Testis (tissue), 2 donors: ENCODE measurements at regions not wholly inside any gene's neighbourhood (a gene's known extent, or its start where the extent isn't known, plus 50 kb on each side); places are given as distances from the start of the nearest gene placed in this dataset.

Experiments
- DNase-seq: peaks from one replicate; pipeline ENCODE4 v3.0.0-alpha.2; 2019
- H3K27ac ChIP-seq, 2 donors: fragments of 200-600 bp; sonication (generic); one replicate each; pipeline ENCODE4 v1.5.1; 2019
- H3K27me3 ChIP-seq: fragments of 200-600 bp; sonication (generic); one replicate; pipeline ENCODE4 v1.5.1; 2019
- H3K36me3 ChIP-seq: fragments of 200-600 bp; sonication (generic); one replicate; pipeline ENCODE4 v1.5.1; 2017; ENCODE audit warnings: low read depth; ENCODE audit errors: missing control alignments
- H3K4me1 ChIP-seq: fragments of 200-600 bp; sonication (generic); one replicate; pipeline ENCODE4 v1.5.1; 2019
- H3K4me3 ChIP-seq, 2 donors: fragments of 200-600 bp; sonication (generic); one replicate each; pipeline ENCODE4 v1.5.1; 2017 to 2019
- H3K9me3 ChIP-seq: fragments of 200-600 bp; sonication (generic); one replicate; pipeline ENCODE4 v1.5.1; 2017
- POLR2A ChIP-seq: fragments of 450-650 bp; IDR thresholded peaks from one replicate; pipeline ENCODE4 v1.6.1; 2017; ENCODE audit warnings: antibody characterized with exemption, mild to moderate bottlenecking, moderate library complexity
- WGBS, 2 donors: methylation state at CpG; one replicate each; pipeline ENCODE4 v1.1.5; 2018; 5-methylcytosine and 5-hydroxymethylcytosine counted together
- intact Hi-C: fragments of 100-400 bp; cut with DNase I; formaldehyde crosslinking; loops from one replicate; pipeline ENCODE4 v1.15.1; 2023; ENCODE audit warnings: low total_unique reads
- TF ChIP-seq, protein P1 (sequence below), 3 experiments: fragments of 450-650 bp in 2 of 3; fragments of 200-600 bp in 1 of 3; sonication (generic) in 1 of 3; IDR thresholded peaks; one replicate each; pipeline ENCODE4 v1.5.1; 2016 to 2019; ENCODE audit warnings: antibody characterized with exemption in 3 of 3, mild to moderate bottlenecking in 2 of 3, moderate library complexity in 1 of 3

DNA sequence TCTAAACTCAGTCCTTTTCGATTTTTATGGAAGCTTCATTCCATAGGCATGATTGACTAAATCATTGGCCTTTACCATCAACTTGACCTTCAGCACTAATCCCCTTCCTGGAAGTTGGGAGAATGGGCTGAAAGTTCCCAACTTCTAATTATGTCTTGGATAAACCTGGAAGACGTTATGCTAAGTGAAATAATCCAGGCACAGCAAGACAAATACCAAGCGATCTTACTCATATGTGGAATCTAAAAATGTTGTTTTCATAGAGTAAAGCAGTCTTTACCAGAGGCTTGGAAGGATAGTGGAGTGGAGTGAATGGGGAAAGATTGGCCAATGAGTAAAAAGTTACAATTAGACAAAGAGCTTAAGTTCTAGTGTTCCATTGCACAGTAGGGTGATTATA is 1453.2 kb downstream of the PLA2G4A start:
- no peaks in the 10 kb centered on the region for H3K27me3 ChIP-seq
- no peak overlapping the region for H3K4me3 ChIP-seq
- intact Hi-C loops = no loop called here
- no peaks in the 10 kb centered on the region for H3K4me1 ChIP-seq
- no peaks in the 10 kb centered on the region for H3K36me3 ChIP-seq
- TF ChIP-seq POLR2A = no peak
- TF ChIP-seq, protein P1, sequence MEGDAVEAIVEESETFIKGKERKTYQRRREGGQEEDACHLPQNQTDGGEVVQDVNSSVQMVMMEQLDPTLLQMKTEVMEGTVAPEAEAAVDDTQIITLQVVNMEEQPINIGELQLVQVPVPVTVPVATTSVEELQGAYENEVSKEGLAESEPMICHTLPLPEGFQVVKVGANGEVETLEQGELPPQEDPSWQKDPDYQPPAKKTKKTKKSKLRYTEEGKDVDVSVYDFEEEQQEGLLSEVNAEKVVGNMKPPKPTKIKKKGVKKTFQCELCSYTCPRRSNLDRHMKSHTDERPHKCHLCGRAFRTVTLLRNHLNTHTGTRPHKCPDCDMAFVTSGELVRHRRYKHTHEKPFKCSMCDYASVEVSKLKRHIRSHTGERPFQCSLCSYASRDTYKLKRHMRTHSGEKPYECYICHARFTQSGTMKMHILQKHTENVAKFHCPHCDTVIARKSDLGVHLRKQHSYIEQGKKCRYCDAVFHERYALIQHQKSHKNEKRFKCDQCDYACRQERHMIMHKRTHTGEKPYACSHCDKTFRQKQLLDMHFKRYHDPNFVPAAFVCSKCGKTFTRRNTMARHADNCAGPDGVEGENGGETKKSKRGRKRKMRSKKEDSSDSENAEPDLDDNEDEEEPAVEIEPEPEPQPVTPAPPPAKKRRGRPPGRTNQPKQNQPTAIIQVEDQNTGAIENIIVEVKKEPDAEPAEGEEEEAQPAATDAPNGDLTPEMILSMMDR (IDR thresholded peaks at IDR 0.05) = no peak
- DNase-seq = no peak
- no peak overlapping the region for H3K27ac ChIP-seq
- 54 to 60% methylated on average over 3 of the region's 3 CpGs for WGBS, 2 donors
- H3K9me3 ChIP-seq = no peaks in the 10 kb centered on the region

- intact Hi-C loops = no loop called here
- Histone ChIP-seq H3K36me3 (no peaks in the 10 kb centered on the region), H3K9me3 (no peaks in the 10 kb centered on the region), H3K27ac (no peak overlapping the region), H3K27me3 (no peaks in the 10 kb centered on the region), H3K4me3 (no peak overlapping the region), H3K4me1 (no peaks in the 10 kb centered on the region)
- no peak for TF ChIP-seq POLR2A
- TF ChIP-seq, protein P1 (IDR thresholded peaks at IDR 0.05) = no peak
- no peak for DNase-seq
- WGBS, 2 donors = 91 to 96% methylated on average over 1 of the region's 1 CpG
Observed at GRCh38 chr1:188295157-188295556, 1466.4 kb downstream of the PLA2G4A start.

GRCh38 chr1:188302746-188303145 is 1474.0 kb downstream of the PLA2G4A start:
- no peaks in the 10 kb centered on the region for H3K27me3 ChIP-seq
- intact Hi-C loops = no loop called here
- no peak for DNase-seq
- no peak overlapping the region for H3K27ac ChIP-seq
- no peak for TF ChIP-seq POLR2A
- TF ChIP-seq, protein P1 (IDR thresholded peaks at IDR 0.05) = no peak
- H3K4me1 ChIP-seq = no peaks in the 10 kb centered on the region
- H3K9me3 ChIP-seq = no peaks in the 10 kb centered on the region
- no peaks in the 10 kb centered on the region for H3K36me3 ChIP-seq
- WGBS, 2 donors = 90 to 91% methylated on average over 5 of the region's 5 CpGs
- H3K4me3 ChIP-seq = no peak overlapping the region

- H3K4me3 ChIP-seq = no peak overlapping the region
- no peaks in the 10 kb centered on the region for H3K4me1 ChIP-seq
- no peaks in the 10 kb centered on the region for H3K36me3 ChIP-seq
- H3K27me3 ChIP-seq = no peaks in the 10 kb centered on the region
- no peak for DNase-seq
- H3K27ac ChIP-seq = no peak overlapping the region
- no peaks in the 10 kb centered on the region for H3K9me3 ChIP-seq
- TF ChIP-seq, protein P1 (IDR thresholded peaks at IDR 0.05) = no peak
- no peak for TF ChIP-seq POLR2A
- intact Hi-C loops = no loop called here
Observed at GRCh38 chr1:188314557-188315137, 1485.9 kb downstream of the PLA2G4A start.

GRCh38 chr1:188317894-188318293 is 1489.1 kb downstream of the PLA2G4A start:
- intact Hi-C loops = no loop called here
- Histone ChIP-seq H3K4me3 (no peak overlapping the region), H3K27me3 (no peaks in the 10 kb centered on the region), H3K4me1 (no peaks in the 10 kb centered on the region), H3K9me3 (no peaks in the 10 kb centered on the region), H3K36me3 (no peaks in the 10 kb centered on the region), H3K27ac (no peak overlapping the region)
- TF ChIP-seq, protein P1 (IDR thresholded peaks at IDR 0.05) = no peak
- TF ChIP-seq POLR2A = no peak
- no peak for DNase-seq
